IMR-90 (cell line): ENCODE measurements at regions not wholly inside any gene's neighbourhood (a gene's known extent, or its start where the extent isn't known, plus 50 kb on each side); places are given as distances from the start of the nearest gene placed in this dataset.

ENCODE experiments used
- ATAC-seq: fragments of 200-7000 bp; cut with Tn5 transposase; 2 replicates; pipeline ENCODE4 v1.9.1; 2020; ENCODE audit warnings: low read depth, mild to moderate bottlenecking, moderate library complexity
- BruUV-seq: library from RNA; stranded (reverse); fragments of 400-500 nt; replicated peaks from 2 replicates; lab custom pipeline; 2021; lab: Mats Ljungman, UMichigan
- CTCF ChIA-PET: fragments of 300-600 bp; formaldehyde crosslinking; extraction: SDS; loops from one replicate; lab custom pipeline; 2021; ENCODE audit warnings: antibody characterized with exemption; lab: Yijun Ruan, JAX
- POLR2A ChIA-PET: fragments of 300-600 bp; sonication (Branson Sonifier 250); formaldehyde crosslinking; loops from one replicate; lab custom pipeline; 2022; ENCODE audit warnings: antibody characterized with exemption; ENCODE audit not compliant: unreplicated experiment; lab: Charles Lee
- DNase-seq: peaks from one replicate; pipeline ENCODE4 v3.0.0; 2013
- H2AFZ ChIP-seq: replicated peaks from 2 replicates; pipeline ENCODE3; 2013; ENCODE audit warnings: low read length, mild to moderate bottlenecking; ENCODE audit not compliant: poor library complexity
- H2AK5ac ChIP-seq: 2 replicates; pipeline ENCODE4 v1.6.1; 2013; ENCODE audit warnings: low read depth, low read length, inconsistent platforms
- H2AK9ac ChIP-seq: replicated peaks from 2 replicates; pipeline ENCODE3; 2013; ENCODE audit warnings: mild to moderate bottlenecking, low read depth, low read length, moderate library complexity; ENCODE audit not compliant: poor library complexity
- H2BK120ac ChIP-seq: 2 replicates; pipeline ENCODE4 v1.6.1; 2013; ENCODE audit warnings: low read depth, low read length, inconsistent platforms
- H2BK15ac ChIP-seq: 3 replicates; pipeline ENCODE4 v1.6.1; 2013; ENCODE audit warnings: low read depth, low read length, inconsistent platforms
- H2BK20ac ChIP-seq: 2 replicates; pipeline ENCODE4 v1.6.1; 2013; ENCODE audit warnings: low read depth, mild to moderate bottlenecking, inconsistent platforms, low read length, moderate library complexity
- H2BK5ac ChIP-seq: 2 replicates; pipeline ENCODE4 v1.6.1; 2013; ENCODE audit warnings: mild to moderate bottlenecking, low read depth, low read length, inconsistent platforms; ENCODE audit not compliant: poor library complexity, severe bottlenecking
- H3K14ac ChIP-seq: replicated peaks from 2 replicates; pipeline ENCODE4 v1.6.1; 2013; ENCODE audit warnings: low read depth, low read length, inconsistent platforms
- H3K18ac ChIP-seq: 2 replicates; pipeline ENCODE4 v1.6.1; 2013; ENCODE audit warnings: low read depth, low read length, control low read depth
- H3K23ac ChIP-seq: 2 replicates; pipeline ENCODE4 v1.6.1; 2013; ENCODE audit warnings: low read depth, low read length, inconsistent platforms
- H3K27ac ChIP-seq: 2 replicates; pipeline ENCODE4 v1.5.1; 2013; ENCODE audit warnings: mild to moderate bottlenecking, control low read depth, low read length; ENCODE audit not compliant: insufficient read depth
- H3K27me3 ChIP-seq: 2 replicates; pipeline ENCODE4 v1.6.1; 2013; ENCODE audit warnings: low read length; ENCODE audit not compliant: control insufficient read depth, insufficient read depth
- H3K36me3 ChIP-seq: 2 replicates; pipeline ENCODE4 v1.6.1; 2013; ENCODE audit warnings: low read length, mixed read lengths; ENCODE audit not compliant: control insufficient read depth, insufficient read depth
- H3K4ac ChIP-seq: 2 replicates; pipeline ENCODE4 v1.6.1; 2013; ENCODE audit warnings: low read depth, low read length, inconsistent platforms
- H3K4me1 ChIP-seq: 2 replicates; pipeline ENCODE4 v1.6.1; 2013; ENCODE audit warnings: low read length, mixed read lengths; ENCODE audit not compliant: control insufficient read depth, insufficient read depth
- H3K4me2 ChIP-seq: 2 replicates; pipeline ENCODE4 v1.6.1; 2013; ENCODE audit warnings: low read depth, mild to moderate bottlenecking, control low read depth, low read length, moderate library complexity
- H3K4me3 ChIP-seq: 2 replicates; pipeline ENCODE4 v1.5.1; 2013; ENCODE audit warnings: low read depth, mild to moderate bottlenecking, control low read depth, low read length, moderate library complexity; ENCODE audit not compliant: insufficient read depth
- H3K56ac ChIP-seq: 2 replicates; pipeline ENCODE4 v1.6.1; 2013; ENCODE audit warnings: low read length, inconsistent platforms; ENCODE audit not compliant: insufficient read depth; ENCODE audit errors: extremely low read depth
- H3K79me1 ChIP-seq, 2 experiments: 2 replicates each; pipeline ENCODE4 v1.6.1; 2013; ENCODE audit warnings: low read length in 2 of 2, inconsistent platforms in 1 of 2, low read depth in 1 of 2
- H3K9ac ChIP-seq: 2 replicates; pipeline ENCODE4 v1.6.1; 2013; ENCODE audit warnings: low read depth, low read length, control low read depth
- H3K9me1 ChIP-seq: 2 replicates; pipeline ENCODE4 v1.6.1; 2013; ENCODE audit warnings: low read length, inconsistent platforms; ENCODE audit not compliant: insufficient read depth
- H3K9me3 ChIP-seq: 2 replicates; pipeline ENCODE4 v1.6.1; 2013; ENCODE audit warnings: low read length; ENCODE audit not compliant: control insufficient read depth, insufficient read depth
- H4K20me1 ChIP-seq: 2 replicates; pipeline ENCODE4 v1.6.1; 2013; ENCODE audit warnings: low read length, inconsistent platforms; ENCODE audit not compliant: insufficient read depth
- H4K5ac ChIP-seq: 2 replicates; pipeline ENCODE4 v1.6.1; 2013; ENCODE audit warnings: mild to moderate bottlenecking, low read depth, low read length, control low read depth
- H4K8ac ChIP-seq, 2 experiments: 2 replicates each; pipeline ENCODE4 v1.6.1; 2013; ENCODE audit warnings: low read depth in 2 of 2, low read length in 2 of 2, control low read depth in 1 of 2, inconsistent platforms in 1 of 2
- H4K91ac ChIP-seq: 2 replicates; pipeline ENCODE4 v1.6.1; 2013; ENCODE audit warnings: low read depth, low read length, inconsistent platforms; ENCODE audit not compliant: insufficient read depth
- BHLHE40 ChIP-seq: fragments of 150-350 bp; IDR thresholded peaks from 2 replicates; pipeline ENCODE4 v1.6.1; 2016; ENCODE audit warnings: mild to moderate bottlenecking, low read depth, low read length
- CHD1 ChIP-seq: IDR thresholded peaks from 2 replicates; pipeline ENCODE4 v1.6.1; 2012; ENCODE audit warnings: low read depth, low read length, improper control_type of control experiment
- CTCF ChIP-seq: conservative IDR thresholded peaks from 2 replicates; pipeline ENCODE4 v1.5.1; 2012; ENCODE audit warnings: mild to moderate bottlenecking, low read depth, low read length, improper control_type of control experiment
- ELK1 ChIP-seq: fragments of 150-350 bp; IDR thresholded peaks from 2 replicates; pipeline ENCODE4 v1.6.1; 2016; ENCODE audit warnings: low read depth, mild to moderate bottlenecking, low read length, moderate library complexity, borderline replicate concordance
- FOS ChIP-seq: fragments of 150-350 bp; IDR thresholded peaks from 2 replicates; pipeline ENCODE4 v1.6.1; 2016; ENCODE audit warnings: low read depth, low read length
- MAFK ChIP-seq: IDR thresholded peaks from 2 replicates; pipeline ENCODE4 v1.6.1; 2012; ENCODE audit warnings: low read depth, low read length, improper control_type of control experiment
- MXI1 ChIP-seq: IDR thresholded peaks from 2 replicates; pipeline ENCODE4 v1.6.1; 2012; ENCODE audit warnings: low read depth, mild to moderate bottlenecking, low read length, moderate library complexity, borderline replicate concordance
- POLR2A ChIP-seq: IDR thresholded peaks from 2 replicates; pipeline ENCODE4 v1.6.1; 2012; ENCODE audit warnings: mild to moderate bottlenecking, low read depth, low read length
- RAD21 ChIP-seq: IDR thresholded peaks from 2 replicates; pipeline ENCODE4 v1.6.1; 2012; ENCODE audit warnings: low read length, improper control_type of control experiment
- RCOR1 ChIP-seq: IDR thresholded peaks from 2 replicates; pipeline ENCODE4 v1.6.1; 2012; ENCODE audit warnings: mild to moderate bottlenecking, low read length, improper control_type of control experiment; ENCODE audit not compliant: insufficient replicate concordance
- RFX5 ChIP-seq: IDR thresholded peaks from 2 replicates; pipeline ENCODE4 v1.8.0; 2012; ENCODE audit warnings: low read depth, mild to moderate bottlenecking, low read length, moderate library complexity
- SMC3 ChIP-seq: fragments of 150-350 bp; IDR thresholded peaks from 2 replicates; pipeline ENCODE4 v1.6.1; 2016; ENCODE audit warnings: low read depth, mild to moderate bottlenecking, antibody characterized with exemption, low read length, moderate library complexity
- USF2 ChIP-seq: fragments of 150-350 bp; IDR thresholded peaks from 2 replicates; pipeline ENCODE4 v1.6.1; 2017; ENCODE audit warnings: mild to moderate bottlenecking, antibody characterized with exemption, low read length, low read depth
- whole genome bisulfite sequencing, 2 experiments: methylation state at CpG; one replicate each; pipeline versions ENCODE4 v1.1.5 to v1.1.7; 2013; ENCODE audit warnings: missing lambda C conversion rate in 2 of 2; ENCODE audit not compliant: insufficient read length in 1 of 2; ENCODE audit errors: extremely low coverage in 2 of 2; 5-methylcytosine and 5-hydroxymethylcytosine counted together
- dilution Hi-C: fragments of 300-500 bp; cut with HindIII; formaldehyde crosslinking; loops from one replicate; pipeline ENCODE4 v1.14.3; 2018; ENCODE audit warnings: low sequenced_read_pairs; ENCODE audit not compliant: unreplicated experiment
- in situ Hi-C: fragments of 300-500 bp; cut with MboI; formaldehyde crosslinking; loops from 3 replicates; pipeline ENCODE4 v1.14.3; 2019; ENCODE audit warnings: low sequenced_read_pairs, inconsistent platforms, mixed read lengths
- intact Hi-C: fragments of 100-400 bp; cut with micrococcal nuclease; formaldehyde crosslinking; loops from 2 replicates; pipeline ENCODE4 v1.10.0; 2022

- H3K4ac ChIP-seq = no peak overlapping the region
- H2BK15ac ChIP-seq = no peak overlapping the region
- H3K36me3 ChIP-seq = no peaks in the 10 kb centered on the region
- H3K4me1 ChIP-seq = no peaks in the 10 kb centered on the region
- no peak overlapping the region for H2BK120ac ChIP-seq
- no peaks in the 10 kb centered on the region for H3K9me3 ChIP-seq
- H4K8ac ChIP-seq = no peak overlapping the region
- dilution Hi-C loops (no loop called here), intact Hi-C loops (no loop called here), in situ Hi-C loops (no loop called here)
- H2BK20ac ChIP-seq = no peak overlapping the region
- peaks cover 23% of the 10 kb centered on the region for H3K27me3 ChIP-seq
- no peak overlapping the region for H3K56ac ChIP-seq
- no peak overlapping the region for H4K5ac ChIP-seq
- H3K18ac ChIP-seq = no peak overlapping the region
- ATAC-seq = no peak
- no peak overlapping the region for H3K9ac ChIP-seq
- no peak overlapping the region for H2BK5ac ChIP-seq
- H3K79me1 ChIP-seq = no peaks in the 10 kb centered on the region
- H2AFZ ChIP-seq = no peak overlapping the region
- H3K27ac ChIP-seq = no peak overlapping the region
- no peaks in the 10 kb centered on the region for H4K20me1 ChIP-seq
- CTCF ChIA-PET = no interaction called here
- no peak overlapping the region for H2AK5ac ChIP-seq
- no CpG with 5 or more reads among the region's 4 CpGs for WGBS, 2 experiments
- POLR2A ChIA-PET = no interaction called here
- no peak overlapping the region for H3K4me2 ChIP-seq
- no peaks in the 10 kb centered on the region for H3K9me1 ChIP-seq
- H3K4me3 ChIP-seq = no peak overlapping the region
- TF ChIP-seq POLR2A = no peak
- TF ChIP-seq RFX5 = no peak
- TF ChIP-seq ELK1 = no peak
- no peak for TF ChIP-seq RAD21
- TF ChIP-seq SMC3 = no peak
- TF ChIP-seq USF2 = no peak
- no peak for TF ChIP-seq MXI1
- TF ChIP-seq MAFK = no peak
- no peak for TF ChIP-seq BHLHE40
- TF ChIP-seq FOS = no peak
- TF ChIP-seq RCOR1 = no peak
- no peak for TF ChIP-seq CHD1
- TF ChIP-seq CTCF = no peak
- no peak overlapping the region for H4K91ac ChIP-seq
- H2AK9ac ChIP-seq = no peak overlapping the region
- no peak overlapping the region for H3K14ac ChIP-seq
- no peak for DNase-seq
- H3K23ac ChIP-seq = no peak overlapping the region
- no TSS peak for BruUV-seq
These were observed 184.8 kb downstream of the EVX1 start for GRCh38 chr7:27427416-27427815.
